Renal cortex interstitium (tissue), 11 donors: ENCODE measurements at regions not wholly inside any gene's neighbourhood (a gene's known extent, or its start where the extent isn't known, plus 50 kb on each side); places are given as distances from the start of the nearest gene placed in this dataset.

Source experiments
- DNase-seq, 11 donors: peaks; one replicate each; pipeline ENCODE4 v3.0.0-alpha.2; 2013; ENCODE audit warnings: low read depth in 9 of 11, low spot score in 4 of 11; ENCODE audit errors: extremely low read depth in 1 of 11

DNA sequence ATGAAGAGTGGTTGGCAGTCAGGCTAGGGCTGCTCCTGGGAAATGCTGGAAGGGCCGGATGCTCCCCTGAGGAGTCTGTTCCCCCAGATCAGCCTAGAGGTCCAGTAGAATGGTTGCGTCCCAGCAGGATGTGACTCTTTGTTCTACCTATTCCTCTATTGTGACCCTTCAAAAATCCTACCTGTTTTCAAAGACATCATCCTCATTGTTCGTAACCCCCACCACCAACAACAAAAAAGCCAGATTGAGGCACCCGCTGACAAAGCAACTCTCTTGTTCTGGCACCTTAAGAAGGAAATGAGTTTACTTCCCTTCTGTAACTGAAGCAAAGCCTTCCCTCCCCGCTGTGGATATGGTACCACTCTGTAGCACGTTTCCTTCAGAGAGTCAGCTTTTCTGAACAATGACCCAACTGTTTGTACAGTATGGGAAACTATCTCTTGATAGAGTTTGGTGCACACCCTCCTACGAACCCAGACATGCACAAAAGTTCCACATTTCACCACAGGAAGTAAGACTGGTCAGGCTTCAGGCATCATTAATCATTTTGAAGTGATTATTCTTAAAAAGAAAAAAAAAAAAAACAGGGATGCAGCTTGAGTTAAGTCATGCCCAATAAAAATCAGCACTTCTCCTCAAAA is 207.2 kb downstream of the ENC1 start:
- DNase-seq, result no peak

DNA sequence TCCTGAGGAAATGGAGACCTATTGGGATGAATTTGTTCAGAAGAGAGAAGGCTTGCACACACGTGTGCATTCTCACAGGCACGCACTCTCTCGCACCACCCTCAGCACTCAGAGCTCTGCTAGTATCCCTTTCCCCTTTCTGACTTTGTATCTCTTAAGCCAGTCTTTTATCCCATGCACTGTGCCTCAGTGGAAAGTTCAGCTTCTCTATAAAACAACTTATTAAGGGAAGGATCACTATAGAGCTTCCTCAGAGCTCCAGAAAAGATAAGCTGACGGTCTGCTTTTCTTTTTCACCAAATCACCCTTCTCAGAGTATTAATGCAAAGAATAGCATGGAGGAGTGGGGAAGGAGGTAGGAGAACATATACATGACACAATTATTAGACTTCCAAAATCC is 207.8 kb downstream of the ENC1 start:
- no peak for DNase-seq

DNA sequence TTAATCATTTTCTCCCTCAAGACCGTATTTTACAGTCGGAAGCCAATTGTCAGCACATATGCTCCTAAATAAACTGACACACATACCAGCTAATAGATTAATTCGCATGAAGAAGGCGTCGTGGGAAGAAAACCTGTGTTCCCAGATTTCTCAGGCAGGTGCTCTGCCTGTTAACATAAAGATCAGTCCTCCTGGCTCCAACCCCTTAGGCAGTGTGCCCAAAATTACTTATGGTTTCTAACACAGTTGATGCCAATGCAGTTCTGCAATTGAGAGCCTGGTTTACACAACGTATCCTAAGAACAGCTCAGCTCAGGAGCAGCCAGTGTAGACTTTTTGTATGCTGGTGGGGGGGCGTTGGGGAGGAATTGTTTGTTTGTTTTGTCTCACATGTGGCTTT is 208.3 kb downstream of the ENC1 start:
- no peak for DNase-seq

GRCh38 chr5:74431290-74431669 is 209.2 kb downstream of the ENC1 start:
- DNase-seq, result no peak

DNA sequence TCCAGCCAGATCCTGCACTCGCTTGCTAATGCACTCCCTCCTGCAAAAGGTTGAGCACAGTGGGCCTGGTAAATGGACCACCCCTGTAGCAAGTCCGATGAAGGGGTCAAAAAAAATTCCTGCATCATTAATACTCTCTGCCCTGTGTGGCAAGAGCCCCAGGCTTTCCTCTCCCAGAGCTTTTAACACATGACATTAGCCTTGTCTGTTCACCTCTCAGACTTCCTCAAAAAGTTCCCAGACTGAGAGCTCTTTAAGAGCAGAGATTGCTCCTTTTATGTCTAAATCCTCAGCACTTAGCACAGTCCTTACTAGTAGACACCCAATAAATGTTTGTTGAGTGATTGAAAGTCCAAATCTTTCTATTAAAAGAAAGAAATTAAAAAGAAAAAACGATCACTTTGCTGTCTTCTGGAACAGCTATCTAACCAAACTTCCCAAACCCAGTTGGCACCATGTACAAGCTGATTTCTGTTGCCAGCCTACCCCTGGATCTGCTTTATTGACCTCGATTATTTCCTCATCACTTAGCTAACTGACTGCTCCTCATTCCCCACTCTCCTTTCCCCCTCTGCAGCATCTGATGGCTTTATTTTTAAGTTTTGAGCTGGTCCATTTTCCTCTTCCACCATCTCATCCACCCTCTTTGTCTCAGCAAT is 209.8 kb downstream of the ENC1 start:
- DNase-seq, result no peak

DNA sequence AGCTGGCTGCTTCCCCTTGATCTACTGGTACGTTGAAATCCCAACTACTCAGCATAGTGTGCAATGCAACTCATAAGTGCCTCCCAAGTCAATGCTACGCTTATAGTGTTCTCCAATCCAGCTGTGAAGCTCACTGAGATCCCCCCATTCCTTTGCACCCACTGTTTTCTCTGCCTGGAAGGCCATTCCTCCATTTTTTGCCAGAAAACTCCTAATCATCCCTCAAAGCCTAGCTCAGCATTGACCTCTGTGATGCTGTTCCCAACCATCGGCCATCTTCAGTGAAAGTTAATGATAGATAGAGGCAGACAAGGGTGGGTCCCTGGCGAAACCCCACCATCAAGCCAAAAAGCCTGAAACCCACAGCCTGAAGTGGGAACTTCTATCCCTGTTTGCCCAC is 211.0 kb downstream of the ENC1 start:
- no peak for DNase-seq

- DNase-seq, result no peak
Observed at GRCh38 chr5:74428876-74429275, 211.7 kb downstream of the ENC1 start.

DNA sequence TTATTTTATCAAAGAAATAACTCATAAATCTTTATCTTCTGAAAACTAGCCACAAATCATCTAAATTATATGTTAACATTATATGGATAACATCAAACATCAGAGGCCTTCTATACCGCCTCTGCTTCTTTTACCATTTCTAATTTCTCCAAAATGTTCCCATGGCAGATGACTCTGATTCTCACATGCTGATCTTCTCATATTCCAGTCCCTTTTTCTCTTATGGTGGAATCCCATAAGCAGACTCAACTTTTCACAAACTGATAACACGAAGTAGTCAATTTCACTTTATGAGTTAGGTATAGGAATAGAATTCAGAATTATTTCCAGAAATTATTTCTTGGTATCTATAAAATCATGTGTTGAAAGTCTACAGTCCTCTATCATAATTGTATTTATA is 212.3 kb downstream of the ENC1 start:
- DNase-seq, result no peak

DNA sequence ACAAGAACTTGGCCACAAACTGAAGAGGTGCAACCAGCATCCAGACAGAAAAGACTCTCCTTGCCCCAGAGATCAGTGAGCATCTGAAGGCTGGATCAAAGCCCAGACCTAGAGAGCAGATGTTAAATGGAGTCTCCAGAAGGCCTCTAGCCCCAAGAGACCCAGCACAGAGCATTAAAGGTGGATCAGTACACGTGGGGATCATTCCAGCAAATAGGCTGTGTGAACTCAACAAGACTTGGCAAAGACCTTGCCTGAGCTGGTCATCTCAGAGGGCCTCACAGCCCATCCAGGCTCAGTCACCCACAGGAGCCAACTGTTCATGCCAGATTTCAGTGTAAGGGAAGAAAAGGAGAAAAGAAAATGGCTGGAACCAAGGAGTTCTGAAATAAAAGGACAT is 214.0 kb downstream of the ENC1 start:
- no peak for DNase-seq

GRCh38 chr5:74424162-74424868 is 216.2 kb downstream of the ENC1 start:
- DNase-seq, result no peak

GRCh38 chr5:74423383-74423782 is 217.1 kb downstream of the ENC1 start:
- DNase-seq, result no peak

- no peak for DNase-seq
Observed at GRCh38 chr5:74422671-74423070, 217.9 kb downstream of the ENC1 start.

DNA sequence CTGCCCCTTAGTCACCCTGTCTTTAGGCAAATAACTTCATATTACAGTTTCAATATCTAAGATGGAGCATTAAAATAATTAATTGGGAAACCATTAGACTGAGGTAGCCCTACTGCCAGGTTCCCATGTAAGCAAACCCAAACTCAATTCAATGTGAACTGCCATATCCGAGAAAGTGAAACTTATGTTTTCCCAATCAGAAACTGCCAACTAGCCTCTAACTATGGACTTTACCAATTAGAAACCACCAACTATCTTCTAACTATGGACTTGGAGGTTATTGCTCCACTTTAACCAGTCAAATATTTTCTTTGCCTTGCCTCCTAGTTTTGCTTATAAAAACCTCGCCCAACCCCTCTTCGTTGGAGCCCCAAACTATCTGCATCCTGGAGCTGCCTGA is 218.5 kb downstream of the ENC1 start:
- no peak for DNase-seq

DNA sequence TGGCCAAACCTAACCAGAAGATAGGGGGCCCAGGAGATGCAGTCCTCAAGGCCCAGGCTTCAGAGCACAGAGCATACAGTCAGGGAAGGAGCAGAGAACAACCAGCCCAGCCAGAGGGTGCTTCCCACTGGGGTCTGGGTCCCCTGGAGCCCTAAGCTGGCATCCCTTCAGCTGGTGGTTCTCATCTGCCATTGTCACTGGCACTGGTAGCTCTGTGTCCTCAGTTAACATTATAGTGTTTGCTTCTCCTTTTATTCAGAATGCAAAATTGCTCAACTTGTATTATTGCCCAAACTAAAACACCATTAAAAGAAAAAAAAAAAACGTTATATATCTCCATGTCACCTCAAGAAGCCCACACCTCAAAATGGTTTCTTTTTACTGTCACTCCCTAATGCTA is 219.2 kb downstream of the ENC1 start:
- no peak for DNase-seq

- DNase-seq, result no peak
Observed at GRCh38 chr5:74420947-74421346, 219.6 kb downstream of the ENC1 start.

GRCh38 chr5:74420220-74420619 is 220.3 kb downstream of the ENC1 start:
- no peak for DNase-seq

GRCh38 chr5:74419468-74419867 is 221.1 kb downstream of the ENC1 start:
- DNase-seq, result no peak

GRCh38 chr5:74418709-74419108 is 221.8 kb downstream of the ENC1 start:
- DNase-seq, result no peak

GRCh38 chr5:74418261-74418660 is 222.3 kb downstream of the ENC1 start:
- no peak for DNase-seq

GRCh38 chr5:74415695-74416102 is 224.8 kb downstream of the ENC1 start:
- DNase-seq, result no peak

DNA sequence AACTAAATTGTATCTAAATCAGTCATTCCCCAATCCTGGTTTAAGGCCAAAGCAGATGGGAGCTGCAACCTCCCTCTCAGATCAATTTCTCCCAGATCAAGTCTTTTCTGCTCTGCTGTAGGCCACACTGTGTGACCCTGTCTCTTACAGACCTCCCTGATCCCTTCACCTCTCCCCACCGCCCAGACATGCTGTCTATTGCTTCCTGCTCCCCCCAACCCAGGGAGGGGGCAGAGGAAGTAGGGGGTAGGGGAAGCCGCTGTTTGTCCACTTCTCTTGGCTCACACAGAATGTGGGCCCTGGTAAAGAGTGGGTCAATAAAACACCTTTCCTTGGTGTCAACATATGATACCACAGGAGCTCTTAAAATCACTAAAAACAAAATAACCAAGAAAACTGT is 226.3 kb downstream of the ENC1 start:
- DNase-seq, result no peak
